CD4-positive, alpha-beta memory T cell (primary cell): ENCODE measurements at regions not wholly inside any gene's neighbourhood (a gene's known extent, or its start where the extent isn't known, plus 50 kb on each side); places are given as distances from the start of the nearest gene placed in this dataset.

ENCODE experiments used
- CTCF ChIA-PET: fragments of 350-600 bp; sonication (Branson Sonifier 250); formaldehyde crosslinking; loops from one replicate; lab custom pipeline; 2021; ENCODE audit warnings: inconsistent platforms; ENCODE audit not compliant: partially characterized antibody; lab: Charles Lee
- POLR2A ChIA-PET: fragments of 350-600 bp; sonication (Branson Sonifier 250); formaldehyde crosslinking; loops from one replicate; lab custom pipeline; 2021; ENCODE audit not compliant: partially characterized antibody; lab: Charles Lee
- DNase-seq, 5 donors: peaks; one replicate each; pipeline versions ENCODE4 v3.0.0 to v3.0.0-alpha.2; 2020 to 2022; ENCODE audit warnings: mixed read lengths in 1 of 5
- H3K27ac ChIP-seq: one replicate; pipeline ENCODE4 v1.7.0; 2013; ENCODE audit warnings: low read depth, low read length
- H3K27me3 ChIP-seq: 2 replicates; pipeline ENCODE4 v1.7.0; 2013; ENCODE audit warnings: mild to moderate bottlenecking, low read length, moderate library complexity; ENCODE audit not compliant: insufficient read depth
- H3K36me3 ChIP-seq: 2 replicates; pipeline ENCODE4 v1.7.0; 2013; ENCODE audit warnings: mild to moderate bottlenecking, low read length, moderate library complexity; ENCODE audit not compliant: insufficient read depth
- H3K4me1 ChIP-seq: 2 replicates; pipeline ENCODE4 v1.7.0; 2013; ENCODE audit warnings: mild to moderate bottlenecking, low read length, moderate library complexity; ENCODE audit not compliant: insufficient read depth
- H3K4me3 ChIP-seq, 2 donors: one replicate each; pipeline ENCODE4 v1.7.0; 2013; ENCODE audit warnings: low read length in 2 of 2, mild to moderate bottlenecking in 1 of 2
- H3K9me3 ChIP-seq, 2 donors: one replicate each; pipeline ENCODE4 v1.7.0; 2013; ENCODE audit warnings: low read length in 2 of 2, control low read depth in 1 of 2; ENCODE audit not compliant: control insufficient read depth in 1 of 2
- H3K27ac Mint-ChIP-seq, 7 donors: one replicate each; pipeline ENCODE4 v1.8.0; 2020 to 2021; ENCODE audit warnings: mixed read lengths in 7 of 7, mild to moderate bottlenecking in 6 of 7, inconsistent platforms in 3 of 7, moderate library complexity in 3 of 7
- H3K27me3 Mint-ChIP-seq, 2 donors: one replicate each; pipeline ENCODE4 v1.8.0; 2020 to 2021; ENCODE audit warnings: mixed read lengths in 2 of 2
- H3K36me3 Mint-ChIP-seq, 2 donors: one replicate each; pipeline ENCODE4 v1.8.0; 2020 to 2021; ENCODE audit warnings: mixed read lengths in 2 of 2, inconsistent platforms in 1 of 2, mild to moderate bottlenecking in 1 of 2
- H3K4me1 Mint-ChIP-seq, 4 donors: one replicate each; pipeline ENCODE4 v1.8.0; 2020 to 2021; ENCODE audit warnings: mixed read lengths in 4 of 4, mild to moderate bottlenecking in 1 of 4
- H3K4me3 Mint-ChIP-seq, 8 donors: one replicate each; pipeline ENCODE4 v1.8.0; 2020 to 2021; ENCODE audit warnings: mixed read lengths in 8 of 8, mild to moderate bottlenecking in 7 of 8, moderate library complexity in 6 of 8, inconsistent platforms in 3 of 8
- H3K9me3 Mint-ChIP-seq, 8 donors: one replicate each; pipeline ENCODE4 v1.8.0; 2020 to 2021; ENCODE audit warnings: mixed read lengths in 8 of 8, mild to moderate bottlenecking in 5 of 8, inconsistent platforms in 3 of 8, moderate library complexity in 1 of 8
- intact Hi-C: fragments of 100-400 bp; cut with micrococcal nuclease; formaldehyde crosslinking; loops from one replicate; pipeline ENCODE4 v1.15.1; 2023

DNA sequence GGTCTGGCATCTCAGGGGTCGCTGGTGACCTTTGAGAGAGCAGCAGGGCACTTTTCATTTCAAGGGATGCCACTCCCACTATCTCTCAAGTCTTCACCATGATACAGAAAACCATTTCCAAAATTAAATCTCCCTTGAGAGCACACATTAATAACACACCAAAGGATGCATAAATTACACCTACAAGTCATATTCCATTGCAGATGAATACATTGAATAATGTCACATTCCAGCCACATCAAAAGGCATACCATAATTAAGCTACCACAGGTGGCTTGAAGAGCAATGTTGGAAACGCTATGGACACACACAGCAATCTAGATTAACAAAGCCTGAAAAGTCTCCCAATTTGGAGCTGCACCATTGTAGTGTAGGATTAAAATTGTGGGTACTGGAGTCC, 353.3 kb upstream of the ZMIZ1 start:
- CTCF ChIA-PET = no interaction called here
- intact Hi-C loops = no loop called here
- H3K27me3 Mint-ChIP-seq = peaks cover 5 to 12% of the 10 kb centered on the region in 2 donors

DNA sequence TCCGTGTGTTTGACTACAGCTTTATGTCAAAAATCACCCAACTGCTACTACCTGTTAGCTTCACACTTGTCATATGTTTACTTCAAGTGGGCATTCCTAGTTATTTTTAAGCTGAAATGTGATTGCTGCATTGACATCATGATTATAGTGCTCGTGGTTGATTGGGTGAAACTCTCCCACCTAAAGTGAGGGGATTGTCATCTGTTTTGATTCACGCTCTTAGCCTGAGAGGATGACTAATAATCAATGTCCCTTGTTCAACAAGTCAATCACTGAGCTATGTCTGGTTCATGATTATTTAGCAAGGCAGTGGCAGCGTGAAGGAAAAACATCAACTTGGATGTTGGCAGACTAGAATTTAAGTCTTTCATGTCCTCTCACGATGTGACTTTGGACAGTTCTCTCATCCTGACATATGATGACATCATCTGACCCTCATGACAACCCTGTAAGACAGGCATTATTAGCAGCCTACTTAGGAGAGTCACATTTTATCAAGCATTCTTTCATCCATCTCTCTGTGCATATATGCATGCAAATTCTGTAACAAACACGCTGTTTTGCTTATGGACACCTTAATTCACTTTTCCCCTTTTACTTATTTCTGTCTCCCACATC, 352.6 kb upstream of the ZMIZ1 start:
- no peaks in the 10 kb centered on the region for H3K9me3 Mint-ChIP-seq
- no peaks in the 10 kb centered on the region for H3K36me3 Mint-ChIP-seq
- H3K4me3 ChIP-seq = no peak overlapping the region
- H3K4me1 Mint-ChIP-seq = no peaks in the 10 kb centered on the region
- no peak overlapping the region for H3K4me3 Mint-ChIP-seq
- H3K9me3 ChIP-seq = no peaks in the 10 kb centered on the region
- H3K4me1 ChIP-seq = no peaks in the 10 kb centered on the region
- no peaks in the 10 kb centered on the region for H3K27me3 ChIP-seq
- H3K27me3 Mint-ChIP-seq = peaks cover 12 to 19% of the 10 kb centered on the region in 2 donors
- H3K27ac ChIP-seq = no peak overlapping the region
- DNase-seq = no peak
- no peaks in the 10 kb centered on the region for H3K36me3 ChIP-seq
- intact Hi-C loops = no loop called here
- CTCF ChIA-PET = no interaction called here
- no peak overlapping the region for H3K27ac Mint-ChIP-seq
- POLR2A ChIA-PET = no interaction called here

More for the DNA sequence above, 353.3 kb upstream of the ZMIZ1 start:
- H3K36me3 Mint-ChIP-seq = no peaks in the 10 kb centered on the region
- H3K4me3 Mint-ChIP-seq = no peak overlapping the region
- H3K4me1 ChIP-seq = no peaks in the 10 kb centered on the region
- no peaks in the 10 kb centered on the region for H3K36me3 ChIP-seq
- H3K27me3 ChIP-seq = no peaks in the 10 kb centered on the region
- H3K9me3 Mint-ChIP-seq = no peaks in the 10 kb centered on the region
- H3K4me3 ChIP-seq = no peak overlapping the region
- no peaks in the 10 kb centered on the region for H3K9me3 ChIP-seq
- POLR2A ChIA-PET = no interaction called here
- no peak overlapping the region for H3K27ac ChIP-seq
- no peak overlapping the region for H3K27ac Mint-ChIP-seq
- no peaks in the 10 kb centered on the region for H3K4me1 Mint-ChIP-seq
- DNase-seq = no peak

DNA sequence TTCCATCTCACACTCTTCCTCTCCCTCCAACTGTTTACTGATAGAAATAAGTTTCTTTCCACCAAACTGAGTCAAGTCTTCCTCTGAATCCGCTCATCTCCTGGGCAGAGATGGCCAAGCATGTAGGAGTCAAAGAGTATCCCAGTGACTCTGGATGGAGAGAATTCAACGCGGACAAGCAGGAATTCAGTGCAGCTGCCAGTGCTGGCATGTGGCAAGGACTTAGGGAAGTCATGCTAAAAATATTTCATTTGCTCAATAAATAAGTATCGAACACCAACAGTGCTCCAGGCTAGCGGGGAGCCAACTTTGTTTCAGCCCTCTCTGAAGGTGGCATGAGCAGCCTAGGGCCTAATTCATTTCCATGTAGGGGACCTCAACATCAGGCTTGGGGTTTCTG, 351.6 kb upstream of the ZMIZ1 start:
- H3K9me3 ChIP-seq = no peaks in the 10 kb centered on the region
- intact Hi-C loops = no loop called here
- H3K27ac Mint-ChIP-seq = no peak overlapping the region
- H3K36me3 Mint-ChIP-seq = no peaks in the 10 kb centered on the region
- H3K4me1 ChIP-seq = no peaks in the 10 kb centered on the region
- H3K4me3 ChIP-seq = no peak overlapping the region
- H3K27me3 Mint-ChIP-seq = peaks cover 12 to 22% of the 10 kb centered on the region in 2 donors
- no peaks in the 10 kb centered on the region for H3K9me3 Mint-ChIP-seq
- no peak overlapping the region for H3K4me3 Mint-ChIP-seq
- ChIA-PET POLR2A (no interaction called here), CTCF (no interaction called here)
- H3K36me3 ChIP-seq = no peaks in the 10 kb centered on the region
- no peaks in the 10 kb centered on the region for H3K27me3 ChIP-seq
- DNase-seq = no peak
- H3K4me1 Mint-ChIP-seq = no peaks in the 10 kb centered on the region
- no peak overlapping the region for H3K27ac ChIP-seq

DNA sequence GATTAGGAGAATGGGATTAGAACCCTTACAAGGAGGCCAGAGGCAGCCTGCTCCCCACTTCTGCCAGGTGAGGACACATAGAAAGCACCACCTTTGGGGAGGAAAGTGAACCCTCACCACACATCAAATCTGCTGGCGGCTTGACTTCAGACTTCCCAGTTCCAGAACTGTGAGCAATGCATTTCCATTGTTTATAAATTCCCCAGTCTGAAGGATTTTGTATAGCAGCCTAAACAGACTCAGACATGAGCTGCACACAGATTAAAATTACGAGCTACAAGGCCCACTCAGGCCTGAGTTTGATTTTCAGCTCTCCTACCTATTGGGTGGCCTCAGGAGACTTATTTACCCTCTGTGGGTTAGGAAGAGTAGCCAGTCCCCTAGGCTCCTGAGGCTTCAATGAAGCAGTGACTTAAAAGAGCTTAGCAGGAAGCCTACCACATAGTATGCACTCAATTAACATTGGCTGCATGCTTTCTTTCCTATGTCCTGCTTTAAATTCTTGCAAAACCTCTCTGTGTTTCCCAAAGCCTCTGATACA, 350.7 kb upstream of the ZMIZ1 start:
- Mint-ChIP-seq H3K36me3 (no peaks in the 10 kb centered on the region), H3K27me3 (peaks cover 12 to 22% of the 10 kb centered on the region in 2 donors), H3K4me3 (no peak overlapping the region), H3K27ac (no peak overlapping the region), H3K4me1 (no peaks in the 10 kb centered on the region), H3K9me3 (no peaks in the 10 kb centered on the region)
- H3K9me3 ChIP-seq = no peaks in the 10 kb centered on the region
- POLR2A ChIA-PET = no interaction called here
- H3K4me1 ChIP-seq = no peaks in the 10 kb centered on the region
- no peak overlapping the region for H3K27ac ChIP-seq
- CTCF ChIA-PET = no interaction called here
- no peaks in the 10 kb centered on the region for H3K36me3 ChIP-seq
- H3K4me3 ChIP-seq = no peak overlapping the region
- DNase-seq = no peak
- intact Hi-C loops = no loop called here
- no peaks in the 10 kb centered on the region for H3K27me3 ChIP-seq

DNA sequence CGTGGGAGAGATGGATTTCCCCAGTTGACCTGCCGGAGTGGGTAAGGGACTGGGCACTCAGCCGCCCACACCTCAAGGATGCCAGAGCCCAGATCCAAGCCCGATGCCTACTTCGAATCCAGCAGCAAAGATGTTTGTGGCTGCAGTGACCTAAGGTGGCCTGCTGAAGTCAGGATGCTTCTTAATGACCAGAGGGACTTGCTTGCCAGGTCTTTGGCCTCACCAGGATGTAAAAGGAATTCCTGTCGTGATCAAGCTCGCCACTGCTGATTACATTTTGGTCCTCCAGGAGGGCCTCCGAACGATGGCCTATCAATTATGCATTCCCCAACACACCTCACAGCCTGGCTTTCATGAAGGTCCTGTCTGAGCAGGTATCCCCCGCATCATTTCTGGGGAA, 349.5 kb upstream of the ZMIZ1 start:
- Histone ChIP-seq H3K9me3 (no peaks in the 10 kb centered on the region), H3K27me3 (no peaks in the 10 kb centered on the region)
- peaks cover 15 to 20% of the 10 kb centered on the region in 2 donors for H3K27me3 Mint-ChIP-seq

DNA sequence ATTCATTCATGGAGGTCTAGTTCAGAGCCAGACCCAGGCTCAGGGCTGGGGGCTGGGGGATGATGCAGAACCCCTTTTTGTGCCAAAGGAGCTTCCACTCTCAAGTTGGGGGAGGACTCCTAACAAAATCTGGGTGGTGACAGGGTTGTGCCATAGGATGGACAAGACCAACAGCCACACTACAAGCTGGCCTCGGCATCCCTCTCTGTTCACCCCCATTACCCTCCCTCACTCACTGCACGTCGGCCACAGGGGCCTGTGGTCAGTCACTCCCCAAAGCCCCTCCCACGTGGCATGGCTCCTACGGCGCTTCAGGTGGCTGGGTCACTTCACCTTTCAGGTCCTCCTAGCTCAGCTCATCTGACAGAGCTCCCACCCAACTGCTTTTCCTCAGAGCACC, 348.7 kb upstream of the ZMIZ1 start:
- DNase-seq = no peak
- Mint-ChIP-seq H3K36me3 (no peaks in the 10 kb centered on the region), H3K27ac (no peak overlapping the region), H3K4me3 (no peak overlapping the region), H3K9me3 (no peaks in the 10 kb centered on the region), H3K27me3 (peaks cover 14 to 21% of the 10 kb centered on the region in 2 donors), H3K4me1 (no peaks in the 10 kb centered on the region)
- ChIA-PET CTCF (no interaction called here), POLR2A (no interaction called here)
- Histone ChIP-seq H3K4me1 (no peaks in the 10 kb centered on the region), H3K27ac (no peak overlapping the region), H3K9me3 (no peaks in the 10 kb centered on the region), H3K36me3 (no peaks in the 10 kb centered on the region), H3K4me3 (no peak overlapping the region), H3K27me3 (no peaks in the 10 kb centered on the region)
- intact Hi-C loops = no loop called here

More for the DNA sequence above, 349.5 kb upstream of the ZMIZ1 start:
- Histone ChIP-seq H3K4me3 (no peak overlapping the region), H3K36me3 (no peaks in the 10 kb centered on the region), H3K27ac (no peak overlapping the region), H3K4me1 (no peaks in the 10 kb centered on the region)
- no peaks in the 10 kb centered on the region for H3K36me3 Mint-ChIP-seq
- no peaks in the 10 kb centered on the region for H3K4me1 Mint-ChIP-seq
- POLR2A ChIA-PET = no interaction called here
- intact Hi-C loops = no loop called here
- CTCF ChIA-PET = no interaction called here
- H3K9me3 Mint-ChIP-seq = no peaks in the 10 kb centered on the region
- no peak for DNase-seq
- H3K4me3 Mint-ChIP-seq = no peak overlapping the region
- no peak overlapping the region for H3K27ac Mint-ChIP-seq

DNA sequence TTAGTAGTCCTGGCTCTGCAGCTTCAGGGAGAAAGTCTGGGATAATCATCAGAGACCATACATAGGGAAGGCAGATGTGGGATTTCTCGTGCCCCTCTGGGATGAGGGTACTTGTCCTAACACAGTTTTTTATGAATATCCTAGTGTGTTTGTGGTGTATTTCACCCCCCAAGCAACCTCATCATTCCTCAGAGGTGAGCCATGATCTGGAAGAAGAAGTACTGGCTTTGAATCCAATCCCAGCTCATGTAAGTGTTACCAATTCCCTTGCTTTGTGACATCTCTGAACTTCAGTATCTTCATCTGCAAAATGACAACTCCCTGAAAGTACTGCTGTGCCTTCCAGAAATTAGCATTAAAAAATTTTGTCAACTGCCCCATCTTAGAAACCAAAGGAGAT, 347.5 kb upstream of the ZMIZ1 start:
- H3K4me1 ChIP-seq = no peaks in the 10 kb centered on the region
- CTCF ChIA-PET = no interaction called here

More for the DNA sequence above, 347.5 kb upstream of the ZMIZ1 start:
- Histone ChIP-seq H3K9me3 (no peaks in the 10 kb centered on the region), H3K4me3 (no peak overlapping the region), H3K27ac (no peak overlapping the region), H3K27me3 (no peaks in the 10 kb centered on the region), H3K36me3 (no peaks in the 10 kb centered on the region)
- POLR2A ChIA-PET = no interaction called here
- Mint-ChIP-seq H3K27ac (no peak overlapping the region), H3K36me3 (no peaks in the 10 kb centered on the region), H3K4me1 (no peaks in the 10 kb centered on the region), H3K4me3 (no peak overlapping the region), H3K9me3 (no peaks in the 10 kb centered on the region), H3K27me3 (peaks cover 14 to 22% of the 10 kb centered on the region in 2 donors)
- intact Hi-C loops = no loop called here
- DNase-seq = no peak
